ENCODE measurements at regions not wholly inside any gene's neighbourhood (a gene's known extent, or its start where the extent isn't known, plus 50 kb on each side); places are given as distances from the start of the nearest gene placed in this dataset.

DNA sequence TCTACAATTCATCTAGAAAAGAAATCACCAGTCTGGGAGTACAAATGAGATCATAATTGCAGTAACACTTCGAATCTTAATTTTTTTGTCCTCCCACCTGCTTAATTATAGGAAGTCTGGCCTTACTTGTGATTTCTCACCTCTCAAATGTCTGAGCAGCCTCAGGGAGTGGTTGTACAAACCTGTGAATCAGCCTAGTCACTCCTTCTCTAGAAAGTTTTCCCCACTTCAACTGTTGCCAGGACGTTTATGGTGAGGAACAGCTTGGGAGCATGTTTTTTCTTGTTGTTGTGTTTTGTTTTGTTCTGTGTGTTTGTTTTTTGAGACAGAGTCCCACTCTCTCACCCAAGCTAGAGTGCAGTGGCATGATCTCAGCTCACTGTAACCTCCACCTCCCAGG lies 50.3 kb upstream of the CLDN10 start:
- ATAC-seq = no peak
- TF ChIP-seq BACH2 (CRISPR knock-in tag; IDR thresholded peaks at IDR 0.05; ENCODE audit: borderline replicate concordance) (no peak), ZC3H10 (CRISPR knock-in tag; IDR thresholded peaks at IDR 0.05) (no peak), ESRRG (CRISPR knock-in tag; IDR thresholded peaks at IDR 0.05) (no peak), TOX (CRISPR knock-in tag; IDR thresholded peaks at IDR 0.05; ENCODE audit: borderline replicate concordance) (no peak), CSDC2 (CRISPR knock-in tag; IDR thresholded peaks at IDR 0.05) (no peak), OSR1 (CRISPR knock-in tag; IDR thresholded peaks at IDR 0.05) (no peak), GLIS3 (CRISPR knock-in tag; IDR thresholded peaks at IDR 0.05) (no peak)

All from SK-N-SH treated with all-trans-retinoic acid at 6 μM for 48 hours (cell line).